ENCODE measurements at regions not wholly inside any gene's neighbourhood (a gene's known extent, or its start where the extent isn't known, plus 50 kb on each side); places are given as distances from the start of the nearest gene placed in this dataset.
A peak's percentile ranks its signal among the peaks of the same experiment; 100 is the strongest.
"Not testable (repeated sequence)": the region's sequence is repeated elsewhere in the genome, so short reads cannot be mapped to it uniquely, and the experiment has no call there.

DNA sequence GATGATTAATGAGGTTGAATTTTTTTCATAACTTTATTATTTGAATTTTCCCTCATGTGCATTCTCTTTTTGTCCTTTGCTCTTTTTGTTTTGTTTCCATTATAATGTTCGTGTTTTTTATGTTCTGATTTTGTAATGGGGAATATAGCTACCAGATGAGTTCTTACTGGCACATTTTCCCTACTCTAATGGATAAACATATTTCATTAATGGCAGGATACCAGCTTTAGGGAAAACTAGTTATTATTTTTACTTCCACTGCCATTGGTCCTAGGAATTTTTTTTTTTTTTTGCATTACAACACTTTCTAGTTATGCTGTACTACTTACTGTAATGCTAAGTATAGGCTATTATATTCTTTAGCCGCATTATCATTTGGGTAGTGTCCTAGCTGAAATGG is 286.3 kb downstream of the SPRY1 start:
- TF ChIP-seq, protein P1, sequence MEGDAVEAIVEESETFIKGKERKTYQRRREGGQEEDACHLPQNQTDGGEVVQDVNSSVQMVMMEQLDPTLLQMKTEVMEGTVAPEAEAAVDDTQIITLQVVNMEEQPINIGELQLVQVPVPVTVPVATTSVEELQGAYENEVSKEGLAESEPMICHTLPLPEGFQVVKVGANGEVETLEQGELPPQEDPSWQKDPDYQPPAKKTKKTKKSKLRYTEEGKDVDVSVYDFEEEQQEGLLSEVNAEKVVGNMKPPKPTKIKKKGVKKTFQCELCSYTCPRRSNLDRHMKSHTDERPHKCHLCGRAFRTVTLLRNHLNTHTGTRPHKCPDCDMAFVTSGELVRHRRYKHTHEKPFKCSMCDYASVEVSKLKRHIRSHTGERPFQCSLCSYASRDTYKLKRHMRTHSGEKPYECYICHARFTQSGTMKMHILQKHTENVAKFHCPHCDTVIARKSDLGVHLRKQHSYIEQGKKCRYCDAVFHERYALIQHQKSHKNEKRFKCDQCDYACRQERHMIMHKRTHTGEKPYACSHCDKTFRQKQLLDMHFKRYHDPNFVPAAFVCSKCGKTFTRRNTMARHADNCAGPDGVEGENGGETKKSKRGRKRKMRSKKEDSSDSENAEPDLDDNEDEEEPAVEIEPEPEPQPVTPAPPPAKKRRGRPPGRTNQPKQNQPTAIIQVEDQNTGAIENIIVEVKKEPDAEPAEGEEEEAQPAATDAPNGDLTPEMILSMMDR (IDR thresholded peaks at IDR 0.05; ENCODE audit: low read depth, low read length): no peak
- no peak for DNase-seq (ENCODE audit: low read depth in 2 of 2)
- H3K4me3 ChIP-seq (replicated peaks in 1 of 2; ENCODE audit: low read depth in 2 of 2, low read length in 2 of 2): no peak overlapping the region

DNA sequence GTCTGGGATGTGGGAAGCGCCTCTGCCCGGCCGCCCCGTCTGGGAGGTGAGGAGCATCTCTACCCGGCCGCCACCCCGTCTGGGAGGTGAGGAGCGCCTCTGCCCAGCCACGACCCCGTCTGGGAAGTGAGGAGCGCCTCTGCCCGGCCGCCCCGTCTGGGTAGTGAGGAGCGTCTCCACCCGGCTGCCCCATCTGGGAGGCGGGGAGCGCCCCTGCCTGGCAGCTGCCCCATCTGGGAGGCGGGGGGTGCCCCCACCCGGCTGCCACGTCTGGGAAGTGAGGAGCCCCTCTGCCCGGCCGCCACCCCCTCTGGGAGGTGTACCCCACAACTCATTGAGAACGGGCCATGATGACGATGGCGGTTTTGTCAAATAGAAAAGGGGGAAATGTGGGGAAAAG is 288.3 kb downstream of the SPRY1 start:
- H3K4me3 ChIP-seq (replicated peaks in 1 of 2; ENCODE audit: low read depth in 2 of 2, low read length in 2 of 2); DNase-seq (ENCODE audit: low read depth in 2 of 2): not testable (repeated sequence)

DNA sequence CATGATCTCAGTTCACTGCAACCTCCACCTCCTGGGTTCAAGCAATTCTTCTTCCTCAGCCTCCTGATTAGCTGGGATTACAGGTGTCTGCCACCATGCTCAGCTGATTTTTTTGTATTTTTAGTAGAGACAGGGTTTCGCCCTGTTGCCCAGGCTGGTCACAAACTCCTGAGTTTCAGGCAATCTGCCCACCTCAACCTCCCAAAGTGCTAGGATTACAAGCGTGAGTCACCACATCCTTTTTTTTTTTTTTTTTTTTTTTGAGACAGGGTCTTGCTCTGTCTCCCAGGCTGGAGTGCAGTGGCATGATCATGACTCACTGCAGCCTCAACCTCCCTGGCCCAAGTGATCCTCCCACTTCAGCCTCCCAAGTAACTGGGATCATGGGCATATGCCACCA is 298.9 kb downstream of the SPRY1 start:
- not testable (repeated sequence) for H3K4me3 ChIP-seq (replicated peaks in 1 of 2; ENCODE audit: low read depth in 2 of 2, low read length in 2 of 2); DNase-seq (ENCODE audit: low read depth in 2 of 2)

DNA sequence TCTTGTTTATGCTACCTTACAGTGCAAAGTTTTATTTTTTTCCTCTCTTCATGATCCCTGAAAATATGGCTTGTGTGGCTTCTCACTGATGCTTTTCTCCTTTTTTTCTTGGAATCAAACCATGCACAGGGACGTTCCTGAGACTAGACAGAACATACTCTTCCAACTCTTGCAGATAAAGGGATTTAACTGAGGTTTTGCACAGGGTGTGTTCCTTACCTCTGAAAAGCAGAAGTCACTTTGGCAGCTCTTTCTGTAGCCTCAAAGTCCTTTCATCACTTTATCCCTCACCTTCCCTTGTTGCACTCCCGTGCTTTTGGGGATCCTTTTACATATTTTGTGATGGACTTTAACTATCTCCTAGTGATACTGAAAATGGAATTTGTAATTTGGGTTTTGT is 300.1 kb downstream of the SPRY1 start:
- H3K4me3 ChIP-seq (replicated peaks in 1 of 2; ENCODE audit: low read depth in 2 of 2, low read length in 2 of 2): no peak overlapping the region
- no peak for DNase-seq (ENCODE audit: low read depth in 2 of 2)
- TF ChIP-seq, protein P1 (IDR thresholded peaks at IDR 0.05; ENCODE audit: low read depth, low read length): no peak

DNA sequence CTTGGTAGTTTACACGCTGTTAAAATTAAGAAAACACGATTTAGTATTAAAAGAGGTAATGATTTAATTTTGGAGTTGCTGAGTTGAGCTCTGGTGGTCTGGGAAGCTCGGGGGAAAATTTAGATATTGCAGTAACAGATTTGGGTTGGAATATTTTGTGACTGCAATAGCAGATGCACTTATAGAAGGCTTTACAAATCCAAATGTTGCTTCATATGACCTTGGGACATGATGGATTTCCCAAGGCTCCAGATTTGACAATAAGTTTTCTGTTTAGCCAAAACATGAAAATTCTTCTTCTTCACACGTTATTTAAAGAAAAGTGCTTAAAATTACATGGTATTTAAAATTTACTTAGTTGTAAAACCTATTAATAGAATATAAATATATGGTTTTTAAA is 302.0 kb downstream of the SPRY1 start:
- no peak for DNase-seq (ENCODE audit: low read depth in 2 of 2)
- no peak overlapping the region for H3K4me3 ChIP-seq (replicated peaks in 1 of 2; ENCODE audit: low read depth in 2 of 2, low read length in 2 of 2)
- TF ChIP-seq, protein P1 (IDR thresholded peaks at IDR 0.05; ENCODE audit: low read depth, low read length): no peak

DNA sequence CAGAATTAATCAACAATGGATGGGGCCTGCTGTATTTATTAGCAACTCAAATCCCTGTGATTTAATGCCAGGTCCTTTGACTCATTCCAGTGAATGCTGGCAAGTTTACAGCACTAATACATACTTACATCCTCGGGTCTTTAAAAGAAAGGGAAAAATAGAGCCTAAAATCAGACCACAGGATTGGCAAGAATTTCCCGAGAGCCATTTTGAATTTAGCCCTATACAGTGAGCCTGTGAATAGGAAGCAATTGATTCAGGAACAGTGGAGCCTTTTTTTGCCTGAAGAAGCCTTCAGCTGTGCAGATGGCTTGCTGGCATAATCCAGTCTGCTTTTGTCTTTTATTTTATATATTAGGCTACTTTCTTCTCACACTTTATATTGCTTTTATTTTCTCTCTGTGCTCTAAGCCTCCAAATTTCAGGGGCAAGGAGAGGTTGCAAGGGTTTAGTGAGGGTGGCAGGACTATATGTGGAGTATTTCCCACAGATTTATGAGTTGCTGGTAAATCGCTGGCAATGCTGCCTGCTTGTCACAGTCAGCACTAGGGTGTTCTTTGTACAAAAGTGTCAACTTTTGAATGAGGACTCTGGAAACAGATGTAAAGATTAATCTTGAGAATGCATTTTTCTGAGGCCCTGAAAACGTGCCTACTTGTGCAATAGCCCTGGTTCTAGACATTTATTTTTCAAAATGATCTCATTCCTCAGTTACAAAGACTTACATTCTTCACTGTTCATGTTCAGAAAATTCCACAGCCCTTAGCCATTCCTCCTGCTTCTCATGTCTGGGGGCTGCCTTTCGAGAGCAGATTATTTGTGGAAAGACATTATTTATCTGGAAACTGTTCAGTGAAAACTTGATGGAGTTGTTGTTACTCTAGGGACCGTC is 303.5 kb downstream of the SPRY1 start:
- H3K4me3 ChIP-seq (replicated peaks in 1 of 2; ENCODE audit: low read depth in 2 of 2, low read length in 2 of 2): peak overlapping the region in 1 of 2 donors; percentile 11
- TF ChIP-seq, protein P1 (IDR thresholded peaks at IDR 0.05; ENCODE audit: low read depth, low read length): no peak
- peak; percentile 97 to 98 for DNase-seq (ENCODE audit: low read depth in 2 of 2)

DNA sequence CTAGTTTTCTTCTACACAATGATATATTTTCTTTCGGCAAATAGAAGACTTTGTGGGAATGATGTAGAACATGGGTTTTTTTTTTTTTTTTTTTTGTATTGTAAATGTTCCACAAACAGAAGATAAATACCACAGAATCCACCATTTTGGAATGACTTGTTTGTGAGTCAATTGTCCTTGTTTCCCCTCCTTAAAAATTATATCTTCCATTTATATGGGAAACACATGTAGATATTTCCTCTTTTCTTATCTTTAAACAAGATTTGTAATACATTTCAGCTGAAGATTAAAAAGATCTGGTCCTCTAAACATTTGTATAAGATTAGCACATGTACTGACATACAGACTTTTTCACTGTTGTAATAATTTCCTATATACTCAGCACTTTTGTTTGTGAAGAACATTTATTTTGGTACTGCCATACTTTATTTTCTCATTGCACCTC is 304.6 kb downstream of the SPRY1 start:
- H3K4me3 ChIP-seq (replicated peaks in 1 of 2; ENCODE audit: low read depth in 2 of 2, low read length in 2 of 2): no peak overlapping the region
- peak; percentile 61 to 71 for DNase-seq (ENCODE audit: low read depth in 2 of 2)
- TF ChIP-seq, protein P1 (IDR thresholded peaks at IDR 0.05; ENCODE audit: low read depth, low read length): no peak

DNA sequence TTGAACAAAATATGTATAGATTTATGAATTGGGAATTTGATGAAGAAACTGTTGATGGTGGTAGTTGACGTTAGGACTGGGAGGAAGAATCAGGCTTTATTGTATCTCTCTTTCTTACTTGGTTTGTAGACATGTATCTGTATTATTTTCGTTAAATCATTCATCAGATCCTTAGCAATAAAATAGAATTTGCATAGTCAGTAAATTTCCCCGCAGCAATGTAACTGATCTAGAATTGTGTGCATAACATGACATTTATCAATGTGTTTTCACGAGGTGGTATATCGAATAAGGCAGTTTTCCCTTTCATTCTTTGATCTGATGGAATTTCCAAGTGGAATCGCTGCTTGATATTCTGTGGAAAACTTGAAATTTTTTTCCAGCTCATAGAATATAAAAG is 308.8 kb downstream of the SPRY1 start:
- TF ChIP-seq, protein P1 (IDR thresholded peaks at IDR 0.05; ENCODE audit: low read depth, low read length): no peak
- no peak for DNase-seq (ENCODE audit: low read depth in 2 of 2)
- H3K4me3 ChIP-seq (replicated peaks in 1 of 2; ENCODE audit: low read depth in 2 of 2, low read length in 2 of 2): no peak overlapping the region
